Choroid plexus epithelial cell (primary cell): ENCODE measurements at regions not wholly inside any gene's neighbourhood (a gene's known extent, or its start where the extent isn't known, plus 50 kb on each side); places are given as distances from the start of the nearest gene placed in this dataset.

Experiments
- DNase-seq: peaks from one replicate; pipeline ENCODE4 v3.0.0-alpha.2; 2010; ENCODE audit warnings: low read depth
- H3K4me3 ChIP-seq: 2 replicates; pipeline ENCODE4 v1.5.1; 2011; ENCODE audit warnings: low read depth, mild to moderate bottlenecking, control low read depth, low read length, moderate library complexity
- TF ChIP-seq, protein P1 (sequence below): conservative IDR thresholded peaks from 2 replicates; pipeline ENCODE4 v1.5.1; 2011; ENCODE audit warnings: low read depth, mild to moderate bottlenecking, control low read depth, inconsistent platforms, low read length, moderate library complexity

- no peak overlapping the region for H3K4me3 ChIP-seq
- DNase-seq, result peak; percentile 83
- TF ChIP-seq, protein P1, sequence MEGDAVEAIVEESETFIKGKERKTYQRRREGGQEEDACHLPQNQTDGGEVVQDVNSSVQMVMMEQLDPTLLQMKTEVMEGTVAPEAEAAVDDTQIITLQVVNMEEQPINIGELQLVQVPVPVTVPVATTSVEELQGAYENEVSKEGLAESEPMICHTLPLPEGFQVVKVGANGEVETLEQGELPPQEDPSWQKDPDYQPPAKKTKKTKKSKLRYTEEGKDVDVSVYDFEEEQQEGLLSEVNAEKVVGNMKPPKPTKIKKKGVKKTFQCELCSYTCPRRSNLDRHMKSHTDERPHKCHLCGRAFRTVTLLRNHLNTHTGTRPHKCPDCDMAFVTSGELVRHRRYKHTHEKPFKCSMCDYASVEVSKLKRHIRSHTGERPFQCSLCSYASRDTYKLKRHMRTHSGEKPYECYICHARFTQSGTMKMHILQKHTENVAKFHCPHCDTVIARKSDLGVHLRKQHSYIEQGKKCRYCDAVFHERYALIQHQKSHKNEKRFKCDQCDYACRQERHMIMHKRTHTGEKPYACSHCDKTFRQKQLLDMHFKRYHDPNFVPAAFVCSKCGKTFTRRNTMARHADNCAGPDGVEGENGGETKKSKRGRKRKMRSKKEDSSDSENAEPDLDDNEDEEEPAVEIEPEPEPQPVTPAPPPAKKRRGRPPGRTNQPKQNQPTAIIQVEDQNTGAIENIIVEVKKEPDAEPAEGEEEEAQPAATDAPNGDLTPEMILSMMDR, result no peak
Measured at GRCh38 chr6:71410681-71411080, 122.1 kb downstream of the OGFRL1 start.

DNA sequence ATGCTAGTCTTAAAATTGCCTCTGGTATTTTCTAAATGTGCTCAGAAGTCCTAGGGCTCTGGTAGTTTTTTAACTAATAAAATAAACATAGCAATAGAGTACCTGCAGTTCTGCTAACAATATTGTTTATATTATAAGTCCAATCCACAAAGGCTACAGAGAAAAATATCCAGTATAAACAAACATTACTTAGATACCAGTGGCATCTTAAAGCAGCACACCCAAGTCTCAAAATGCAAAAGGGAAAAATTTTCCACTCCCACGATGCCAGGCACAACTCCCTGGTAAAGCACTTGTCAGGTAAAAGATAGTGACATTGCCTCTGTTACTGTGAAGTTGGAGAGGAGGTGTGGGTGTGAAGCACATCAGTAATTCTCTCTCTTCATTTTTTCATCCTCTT, 123.3 kb downstream of the OGFRL1 start:
- DNase-seq, result no peak

DNA sequence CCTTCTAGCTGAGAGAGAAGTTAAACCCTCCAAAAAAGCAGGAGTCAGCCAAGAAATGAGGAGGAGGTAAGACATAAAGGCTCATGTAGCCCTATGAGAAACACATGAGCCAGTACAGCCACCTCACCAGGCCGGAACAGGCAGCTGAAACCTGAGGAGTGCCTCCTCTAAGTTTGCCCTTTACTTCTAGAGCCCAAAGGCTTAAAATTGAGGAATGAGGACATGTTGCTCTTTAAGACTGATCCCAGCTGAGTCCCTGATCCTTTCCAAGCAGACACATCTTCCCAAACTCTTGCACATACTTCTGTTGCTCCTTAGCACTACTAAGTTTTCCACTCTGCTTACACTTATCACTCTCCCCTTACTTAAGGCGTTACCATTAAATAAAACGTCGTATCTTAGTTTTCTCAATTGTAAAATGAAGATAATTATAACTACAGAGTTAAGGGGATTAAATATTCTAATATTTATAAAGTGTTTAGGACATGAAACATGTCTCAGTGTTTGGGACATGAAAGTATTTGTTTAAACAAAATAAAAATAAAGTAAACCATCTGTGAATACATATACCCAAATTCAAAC, 124.0 kb downstream of the OGFRL1 start:
- TF ChIP-seq, protein P1, result no peak
- peak; percentile 61 for DNase-seq
- H3K4me3 ChIP-seq, result no peak overlapping the region

More for the DNA sequence above, 123.3 kb downstream of the OGFRL1 start:
- no peak overlapping the region for H3K4me3 ChIP-seq
- TF ChIP-seq, protein P1, result no peak

- TF ChIP-seq, protein P1, result no peak
- no peak overlapping the region for H3K4me3 ChIP-seq
- DNase-seq, result no peak
Measured at GRCh38 chr6:71414486-71414885, 125.9 kb downstream of the OGFRL1 start.

- DNase-seq, result no peak
- TF ChIP-seq, protein P1, result no peak
- peak overlapping the region; percentile 94 for H3K4me3 ChIP-seq
Measured at GRCh38 chr6:71419217-71420094, 130.8 kb downstream of the OGFRL1 start.

DNA sequence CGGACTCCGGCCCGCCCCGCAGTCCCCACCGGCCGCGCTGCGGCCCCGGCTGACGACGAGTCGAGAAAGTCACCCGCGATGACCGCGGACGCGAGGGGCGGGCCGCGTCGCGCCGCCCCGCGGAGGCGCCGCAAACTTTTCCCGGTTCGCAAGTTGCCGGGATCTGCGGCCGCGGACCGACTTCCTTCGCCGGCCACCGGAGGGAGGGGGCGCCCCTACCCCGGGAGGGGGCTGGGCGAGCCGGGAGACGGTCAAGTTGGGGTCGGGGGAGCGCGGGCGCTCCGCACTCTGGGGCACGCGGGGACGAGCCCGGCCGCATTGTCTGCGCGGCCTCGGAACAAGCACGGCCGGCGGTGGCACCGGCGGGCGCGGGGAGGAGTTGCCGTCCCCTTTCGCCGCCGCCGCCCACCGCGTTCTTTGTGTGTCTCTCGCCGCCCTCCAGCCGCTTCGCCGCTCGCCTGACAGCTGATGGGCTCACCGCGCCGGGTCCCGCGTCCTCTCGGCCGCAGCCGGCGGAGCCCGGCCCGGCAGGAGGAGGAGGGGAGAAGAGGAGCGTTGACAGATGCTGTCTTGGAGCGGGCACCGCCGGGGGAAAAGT, 131.6 kb downstream of the OGFRL1 start:
- H3K4me3 ChIP-seq, result peak overlapping the region; percentile 94
- DNase-seq, result peak; percentile 35
- TF ChIP-seq, protein P1, result peak; percentile 2
